ENCODE measurements at regions not wholly inside any gene's neighbourhood (a gene's known extent, or its start where the extent isn't known, plus 50 kb on each side); places are given as distances from the start of the nearest gene placed in this dataset.

GRCh38 chr2:145551686-145552085, 1031.8 kb upstream of the ZEB2 start:
- WGBS, 2 donors = 80 to 86% methylated on average over 2 of the region's 2 CpGs
- no peaks in the 10 kb centered on the region for H3K9me3 ChIP-seq
- intact Hi-C loops (cut with DNase I; ENCODE audit: low total_unique reads) = no loop called here
- H3K4me3 ChIP-seq = no peak overlapping the region
- no peaks in the 10 kb centered on the region for H3K4me1 ChIP-seq
- no peak overlapping the region for H3K27ac ChIP-seq
- no peak for DNase-seq
- H3K36me3 ChIP-seq (ENCODE audit: low read depth, missing control alignments) = no peaks in the 10 kb centered on the region
- no peaks in the 10 kb centered on the region for H3K27me3 ChIP-seq
- TF ChIP-seq CTCF (IDR thresholded peaks at IDR 0.05) = no peak
- TF ChIP-seq POLR2A (IDR thresholded peaks at IDR 0.05) = no peak

- no peaks in the 10 kb centered on the region for H3K9me3 ChIP-seq
- no peaks in the 10 kb centered on the region for H3K4me1 ChIP-seq
- 85 to 88% methylated on average over 8 of the region's 8 CpGs for WGBS, 2 donors
- TF ChIP-seq POLR2A (IDR thresholded peaks at IDR 0.05) (no peak), CTCF (IDR thresholded peaks at IDR 0.05) (no peak)
- no peak for DNase-seq
- no peak overlapping the region for H3K27ac ChIP-seq
- no peak overlapping the region for H3K4me3 ChIP-seq
- H3K36me3 ChIP-seq (ENCODE audit: low read depth, missing control alignments) = no peaks in the 10 kb centered on the region
- intact Hi-C loops (cut with DNase I; ENCODE audit: low total_unique reads) = no loop called here
- H3K27me3 ChIP-seq = no peaks in the 10 kb centered on the region
These were observed 1028.6 kb upstream of the ZEB2 start for GRCh38 chr2:145548479-145548878.

- Histone ChIP-seq H3K9me3 (no peaks in the 10 kb centered on the region), H3K4me1 (no peaks in the 10 kb centered on the region), H3K36me3 (ENCODE audit: low read depth, missing control alignments) (no peaks in the 10 kb centered on the region), H3K4me3 (no peak overlapping the region), H3K27ac (no peak overlapping the region), H3K27me3 (no peaks in the 10 kb centered on the region)
- TF ChIP-seq POLR2A (IDR thresholded peaks at IDR 0.05) = no peak
- no peak for TF ChIP-seq CTCF (IDR thresholded peaks at IDR 0.05)
- DNase-seq = no peak
- intact Hi-C loops (cut with DNase I; ENCODE audit: low total_unique reads) = no loop called here
- WGBS, 2 donors = 76 to 80% methylated on average over 4 of the region's 4 CpGs
These were observed 1027.7 kb upstream of the ZEB2 start for GRCh38 chr2:145547620-145548019.

- H3K4me3 ChIP-seq = no peak overlapping the region
- TF ChIP-seq POLR2A (IDR thresholded peaks at IDR 0.05) (no peak), CTCF (IDR thresholded peaks at IDR 0.05) (no peak)
- 73 to 82% methylated on average over 2 of the region's 2 CpGs for WGBS, 2 donors
- no peaks in the 10 kb centered on the region for H3K9me3 ChIP-seq
- no peaks in the 10 kb centered on the region for H3K36me3 ChIP-seq (ENCODE audit: low read depth, missing control alignments)
- intact Hi-C loops (cut with DNase I; ENCODE audit: low total_unique reads) = no loop called here
- no peaks in the 10 kb centered on the region for H3K4me1 ChIP-seq
- H3K27me3 ChIP-seq = no peaks in the 10 kb centered on the region
- DNase-seq = no peak
- no peak overlapping the region for H3K27ac ChIP-seq
These were observed 1026.2 kb upstream of the ZEB2 start for GRCh38 chr2:145546091-145546490.

GRCh38 chr2:145543856-145544255, 1023.9 kb upstream of the ZEB2 start:
- WGBS, 2 donors = 71 to 84% methylated on average over 5 of the region's 5 CpGs
- H3K36me3 ChIP-seq (ENCODE audit: low read depth, missing control alignments) = no peaks in the 10 kb centered on the region
- TF ChIP-seq CTCF (IDR thresholded peaks at IDR 0.05) (no peak), POLR2A (IDR thresholded peaks at IDR 0.05) (no peak)
- DNase-seq = no peak
- no peak overlapping the region for H3K27ac ChIP-seq
- no peaks in the 10 kb centered on the region for H3K9me3 ChIP-seq
- no peak overlapping the region for H3K4me3 ChIP-seq
- intact Hi-C loops (cut with DNase I; ENCODE audit: low total_unique reads) = no loop called here
- no peaks in the 10 kb centered on the region for H3K4me1 ChIP-seq
- H3K27me3 ChIP-seq = no peaks in the 10 kb centered on the region

All from testis (tissue), 2 donors.